ENCODE measurements at regions not wholly inside any gene's neighbourhood (a gene's known extent, or its start where the extent isn't known, plus 50 kb on each side); places are given as distances from the start of the nearest gene placed in this dataset.

GRCh38 chr5:56451742-56452141, 218.6 kb upstream of the ANKRD55 start:
- no peak for DNase-seq

- no peak for DNase-seq
These were observed 217.6 kb upstream of the ANKRD55 start for GRCh38 chr5:56450766-56451165.

- DNase-seq = no peak
These were observed 216.0 kb upstream of the ANKRD55 start for GRCh38 chr5:56449071-56449640.

- no peak for DNase-seq
These were observed 214.5 kb upstream of the ANKRD55 start for GRCh38 chr5:56447656-56448055.

GRCh38 chr5:56447232-56447631, 214.1 kb upstream of the ANKRD55 start:
- no peak for DNase-seq

GRCh38 chr5:56446728-56447127, 213.6 kb upstream of the ANKRD55 start:
- no peak for DNase-seq

GRCh38 chr5:56443826-56444225, 210.7 kb upstream of the ANKRD55 start:
- DNase-seq = no peak

- no peak for DNase-seq
These were observed 208.0 kb upstream of the ANKRD55 start for GRCh38 chr5:56440871-56441740.

GRCh38 chr5:56434986-56435385, 201.9 kb upstream of the ANKRD55 start:
- DNase-seq = no peak

- DNase-seq = no peak
These were observed 200.0 kb upstream of the ANKRD55 start for GRCh38 chr5:56433039-56433617.

- DNase-seq = no peak
These were observed 199.2 kb upstream of the ANKRD55 start for GRCh38 chr5:56432321-56432720.

GRCh38 chr5:56430422-56430821, 197.3 kb upstream of the ANKRD55 start:
- DNase-seq = no peak

- no peak for DNase-seq
These were observed 196.0 kb upstream of the ANKRD55 start for GRCh38 chr5:56429110-56429561.

GRCh38 chr5:56426693-56427092, 193.6 kb upstream of the ANKRD55 start:
- no peak for DNase-seq

GRCh38 chr5:56422076-56422762, 189.1 kb upstream of the ANKRD55 start:
- DNase-seq = no peak

- no peak for DNase-seq
These were observed 188.3 kb upstream of the ANKRD55 start for GRCh38 chr5:56421246-56422075.

GRCh38 chr5:56420323-56420722, 187.2 kb upstream of the ANKRD55 start:
- DNase-seq = no peak

GRCh38 chr5:56419667-56420066, 186.5 kb upstream of the ANKRD55 start:
- DNase-seq = no peak

GRCh38 chr5:56415356-56415765, 182.2 kb upstream of the ANKRD55 start:
- no peak for DNase-seq

GRCh38 chr5:56414066-56414465, 180.9 kb upstream of the ANKRD55 start:
- DNase-seq = no peak

- DNase-seq = no peak
These were observed 180.4 kb upstream of the ANKRD55 start for GRCh38 chr5:56413546-56413945.

- no peak for DNase-seq
These were observed 179.7 kb upstream of the ANKRD55 start for GRCh38 chr5:56412601-56413379.
